Iris pigment epithelial cell (primary cell): ENCODE measurements at regions not wholly inside any gene's neighbourhood (a gene's known extent, or its start where the extent isn't known, plus 50 kb on each side); places are given as distances from the start of the nearest gene placed in this dataset.
"Not testable (repeated sequence)": the region's sequence is repeated elsewhere in the genome, so short reads cannot be mapped to it uniquely, and the experiment has no call there.

Source experiments
- DNase-seq: peaks from one replicate; pipeline ENCODE4 v3.0.0-alpha.2; 2011; ENCODE audit warnings: low read depth

GRCh38 chr1:73842436-73842835 is 355.5 kb downstream of the LRRIQ3 start:
- no peak for DNase-seq

GRCh38 chr1:73839922-73840321 is 358.1 kb downstream of the LRRIQ3 start:
- DNase-seq, result peak; percentile 0

- no peak for DNase-seq
Observed at GRCh38 chr1:73832276-73833181, 365.4 kb downstream of the LRRIQ3 start.

GRCh38 chr1:73827283-73827682 is 370.7 kb downstream of the LRRIQ3 start:
- not testable (repeated sequence) for DNase-seq

GRCh38 chr1:73824065-73824464 is 373.9 kb downstream of the LRRIQ3 start:
- DNase-seq, result no peak

- no peak for DNase-seq
Observed at GRCh38 chr1:73821520-73821919, 376.5 kb downstream of the LRRIQ3 start.

GRCh38 chr1:73820843-73821242 is 377.1 kb downstream of the LRRIQ3 start:
- no peak for DNase-seq

- DNase-seq, result no peak
Observed at GRCh38 chr1:73813716-73814115, 384.3 kb downstream of the LRRIQ3 start.

GRCh38 chr1:73813236-73813635 is 384.7 kb downstream of the LRRIQ3 start:
- DNase-seq, result no peak

- no peak for DNase-seq
Observed at GRCh38 chr1:73811798-73812197, 386.2 kb downstream of the LRRIQ3 start.

GRCh38 chr1:73804935-73805334 is 393.0 kb downstream of the LRRIQ3 start:
- DNase-seq, result no peak

- no peak for DNase-seq
Observed at GRCh38 chr1:73803380-73803779, 394.6 kb downstream of the LRRIQ3 start.

- no peak for DNase-seq
Observed at GRCh38 chr1:73801912-73802429, 396.0 kb downstream of the LRRIQ3 start.

GRCh38 chr1:73800376-73800775 is 397.6 kb downstream of the LRRIQ3 start:
- DNase-seq, result peak; percentile 27

- DNase-seq, result no peak
Observed at GRCh38 chr1:73789965-73790364, 408.0 kb downstream of the LRRIQ3 start.

- DNase-seq, result no peak
Observed at GRCh38 chr1:73784026-73784425, 413.9 kb downstream of the LRRIQ3 start.

GRCh38 chr1:73783352-73783751 is 414.6 kb downstream of the LRRIQ3 start:
- no peak for DNase-seq

GRCh38 chr1:73782901-73783300 is 415.1 kb downstream of the LRRIQ3 start:
- no peak for DNase-seq

- peak; percentile 6 for DNase-seq
Observed at GRCh38 chr1:73781251-73781650, 416.7 kb downstream of the LRRIQ3 start.

GRCh38 chr1:73778471-73778870 is 419.5 kb downstream of the LRRIQ3 start:
- no peak for DNase-seq

- no peak for DNase-seq
Observed at GRCh38 chr1:73775896-73776295, 422.1 kb downstream of the LRRIQ3 start.

GRCh38 chr1:73772941-73773340 is 425.0 kb downstream of the LRRIQ3 start:
- no peak for DNase-seq

- DNase-seq, result no peak
Observed at GRCh38 chr1:73771396-73771795, 426.6 kb downstream of the LRRIQ3 start.
